ENCODE measurements at regions not wholly inside any gene's neighbourhood (a gene's known extent, or its start where the extent isn't known, plus 50 kb on each side); places are given as distances from the start of the nearest gene placed in this dataset.
"Not testable (repeated sequence)": the region's sequence is repeated elsewhere in the genome, so short reads cannot be mapped to it uniquely, and the experiment has no call there.

DNA sequence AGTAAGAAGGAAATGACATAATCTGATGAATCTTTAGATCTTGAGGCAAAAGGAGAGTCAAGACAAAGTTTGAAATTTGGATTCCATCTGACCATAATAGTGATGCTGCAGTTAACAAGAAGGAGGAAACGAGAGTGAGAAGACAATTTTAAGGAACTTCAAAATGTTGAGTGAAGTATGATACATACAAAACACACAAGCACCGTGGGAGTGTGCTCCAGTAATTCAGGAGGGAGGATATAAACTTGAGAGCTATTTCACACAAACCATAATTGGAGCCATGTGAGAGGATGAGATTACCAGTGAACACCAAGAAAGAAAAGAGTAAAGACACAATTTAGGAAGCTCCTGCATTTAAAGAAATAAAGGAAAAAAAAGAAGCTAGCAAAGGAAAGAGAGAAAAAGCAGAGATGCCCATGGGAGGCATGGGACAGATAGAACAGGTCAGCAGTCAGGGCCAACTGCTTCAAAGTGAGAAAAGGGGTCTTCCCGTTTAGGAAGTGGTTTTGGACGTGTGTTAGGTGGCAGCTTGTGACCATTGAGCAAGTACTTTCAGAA lies 150.7 kb upstream of the SLC7A11 start:
- TF ChIP-seq, protein P1, sequence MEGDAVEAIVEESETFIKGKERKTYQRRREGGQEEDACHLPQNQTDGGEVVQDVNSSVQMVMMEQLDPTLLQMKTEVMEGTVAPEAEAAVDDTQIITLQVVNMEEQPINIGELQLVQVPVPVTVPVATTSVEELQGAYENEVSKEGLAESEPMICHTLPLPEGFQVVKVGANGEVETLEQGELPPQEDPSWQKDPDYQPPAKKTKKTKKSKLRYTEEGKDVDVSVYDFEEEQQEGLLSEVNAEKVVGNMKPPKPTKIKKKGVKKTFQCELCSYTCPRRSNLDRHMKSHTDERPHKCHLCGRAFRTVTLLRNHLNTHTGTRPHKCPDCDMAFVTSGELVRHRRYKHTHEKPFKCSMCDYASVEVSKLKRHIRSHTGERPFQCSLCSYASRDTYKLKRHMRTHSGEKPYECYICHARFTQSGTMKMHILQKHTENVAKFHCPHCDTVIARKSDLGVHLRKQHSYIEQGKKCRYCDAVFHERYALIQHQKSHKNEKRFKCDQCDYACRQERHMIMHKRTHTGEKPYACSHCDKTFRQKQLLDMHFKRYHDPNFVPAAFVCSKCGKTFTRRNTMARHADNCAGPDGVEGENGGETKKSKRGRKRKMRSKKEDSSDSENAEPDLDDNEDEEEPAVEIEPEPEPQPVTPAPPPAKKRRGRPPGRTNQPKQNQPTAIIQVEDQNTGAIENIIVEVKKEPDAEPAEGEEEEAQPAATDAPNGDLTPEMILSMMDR (conservative IDR thresholded peaks at IDR 0.05; ENCODE audit: low read length), result no peak
- no peak overlapping the region for H3K4me3 ChIP-seq (ENCODE audit: low read length)
- peak; percentile 6 for DNase-seq (ENCODE audit: low read depth)

GRCh38 chr4:138389976-138390685 lies 148.0 kb upstream of the SLC7A11 start:
- TF ChIP-seq, protein P1 (conservative IDR thresholded peaks at IDR 0.05; ENCODE audit: low read length), result no peak
- no peak overlapping the region for H3K4me3 ChIP-seq (ENCODE audit: low read length)
- DNase-seq (ENCODE audit: low read depth), result no peak

- TF ChIP-seq, protein P1 (conservative IDR thresholded peaks at IDR 0.05; ENCODE audit: low read length), result no peak
- no peak overlapping the region for H3K4me3 ChIP-seq (ENCODE audit: low read length)
- no peak for DNase-seq (ENCODE audit: low read depth)
These were observed 132.8 kb upstream of the SLC7A11 start for GRCh38 chr4:138374947-138375346.

DNA sequence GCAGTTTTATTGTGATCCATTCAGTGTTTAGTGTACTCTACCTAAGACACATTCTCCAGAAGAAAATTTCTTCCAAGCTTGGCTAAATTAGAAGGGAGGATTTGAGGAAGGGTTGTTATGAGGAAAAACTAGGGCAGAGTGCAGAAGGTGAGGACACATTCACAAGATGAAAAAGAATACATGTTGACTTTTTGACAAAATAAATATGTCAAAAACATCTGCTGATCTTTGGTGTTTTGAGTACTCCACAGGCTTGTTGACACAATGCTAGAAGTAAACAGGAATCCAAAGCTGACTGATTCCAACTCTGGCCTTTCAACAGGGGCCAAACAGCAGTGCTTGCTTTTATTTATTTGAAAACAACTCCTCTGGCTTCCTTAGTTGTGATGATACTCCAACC lies 125.8 kb upstream of the SLC7A11 start:
- no peak overlapping the region for H3K4me3 ChIP-seq (ENCODE audit: low read length)
- TF ChIP-seq, protein P1 (conservative IDR thresholded peaks at IDR 0.05; ENCODE audit: low read length), result no peak
- no peak for DNase-seq (ENCODE audit: low read depth)

DNA sequence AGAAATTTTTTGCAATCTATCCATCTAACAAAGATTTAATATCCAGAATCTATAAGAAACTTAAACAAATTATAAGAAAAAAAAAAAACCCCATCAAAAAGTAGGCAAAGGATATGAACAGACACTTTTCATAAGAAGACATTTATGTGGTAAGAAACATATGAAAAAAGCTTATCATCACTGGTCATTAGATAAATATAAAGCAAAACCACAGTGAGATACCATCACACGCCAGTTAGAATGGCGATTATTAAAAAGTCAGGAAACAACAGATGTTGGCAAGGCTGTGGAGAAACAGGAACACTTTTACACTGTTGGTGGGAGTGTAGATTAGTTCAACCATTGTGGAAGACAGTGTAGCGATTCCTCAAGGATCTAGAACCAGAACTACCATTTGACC lies 110.3 kb upstream of the SLC7A11 start:
- H3K4me3 ChIP-seq (ENCODE audit: low read length); DNase-seq (ENCODE audit: low read depth): not testable (repeated sequence)

DNA sequence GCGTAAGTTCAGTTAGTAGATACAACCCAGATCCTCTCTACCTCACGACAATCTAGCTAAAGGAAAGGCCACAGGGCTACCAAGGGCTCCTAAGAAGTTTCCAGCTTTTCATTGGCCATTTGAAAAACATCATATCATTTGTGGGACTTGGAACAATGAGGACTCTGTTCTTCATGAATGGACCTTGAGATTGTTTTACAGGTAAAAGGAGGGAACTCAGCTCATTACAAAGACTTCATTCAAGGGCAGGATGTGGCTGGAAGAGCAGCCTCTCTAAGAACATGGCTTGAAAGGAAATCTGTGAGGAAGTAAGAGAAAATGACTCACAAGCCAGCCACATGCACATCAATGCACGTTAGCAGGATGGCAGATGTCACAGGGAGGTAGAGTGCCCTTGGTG lies 105.9 kb upstream of the SLC7A11 start:
- no peak for DNase-seq (ENCODE audit: low read depth)
- H3K4me3 ChIP-seq (ENCODE audit: low read length), result no peak overlapping the region
- TF ChIP-seq, protein P1 (conservative IDR thresholded peaks at IDR 0.05; ENCODE audit: low read length), result no peak

GRCh38 chr4:138347561-138347960 lies 105.4 kb upstream of the SLC7A11 start:
- H3K4me3 ChIP-seq (ENCODE audit: low read length), result no peak overlapping the region
- TF ChIP-seq, protein P1 (conservative IDR thresholded peaks at IDR 0.05; ENCODE audit: low read length), result no peak
- no peak for DNase-seq (ENCODE audit: low read depth)
